Stimulated activated CD8-positive, alpha-beta memory T cell treated with anti-CD3 and anti-CD28 coated beads, Interleukin-4, amount 100 ng/mL, for 24 hours (primary cell): ENCODE measurements at regions not wholly inside any gene's neighbourhood (a gene's known extent, or its start where the extent isn't known, plus 50 kb on each side); places are given as distances from the start of the nearest gene placed in this dataset.
"Not testable (repeated sequence)": the region's sequence is repeated elsewhere in the genome, so short reads cannot be mapped to it uniquely, and the experiment has no call there.

Experiments used
- DNase-seq: peaks from one replicate; pipeline ENCODE4 v3.0.0-alpha.2; 2020; ENCODE audit warnings: low read depth

DNA sequence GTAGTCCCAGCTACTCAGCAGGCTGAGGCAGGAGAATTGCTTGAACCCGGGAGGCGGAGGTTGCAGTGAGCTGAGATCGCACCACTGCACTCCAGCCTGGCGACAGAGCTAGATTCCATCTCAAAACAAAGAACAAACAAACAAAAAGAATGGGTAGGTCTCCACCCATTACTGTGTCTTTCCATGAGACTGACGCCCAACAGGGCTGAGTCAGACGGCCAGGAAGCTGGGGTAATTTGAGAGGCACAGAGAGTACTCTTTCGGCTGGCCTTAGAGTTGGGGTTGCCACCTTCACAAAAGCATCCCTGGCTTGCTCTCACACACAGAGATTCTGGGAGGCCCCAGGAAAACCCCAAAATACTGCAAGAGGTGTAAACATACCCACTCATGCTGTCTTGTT lies 72.0 kb upstream of the DHRSX start:
- DNase-seq, result no peak

DNA sequence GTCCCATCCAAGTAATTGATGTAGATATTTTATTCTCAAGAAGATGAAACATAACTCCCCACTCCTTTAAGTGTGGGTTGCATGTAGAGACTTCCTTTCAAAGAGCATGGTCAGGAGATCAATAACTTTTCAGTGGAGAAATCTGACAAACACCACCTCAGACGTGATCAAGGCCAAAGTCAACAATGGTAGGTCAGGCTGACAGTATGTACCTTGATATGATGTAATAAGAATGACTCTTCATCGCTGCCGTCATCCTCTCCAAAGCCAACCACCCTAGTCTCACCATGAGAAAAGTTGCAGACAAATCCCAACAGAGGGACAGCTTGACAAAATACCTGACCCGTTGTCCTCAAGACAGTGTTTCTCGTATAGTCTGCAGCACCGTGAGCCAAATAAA lies 67.3 kb upstream of the DHRSX start:
- DNase-seq, result no peak

DNA sequence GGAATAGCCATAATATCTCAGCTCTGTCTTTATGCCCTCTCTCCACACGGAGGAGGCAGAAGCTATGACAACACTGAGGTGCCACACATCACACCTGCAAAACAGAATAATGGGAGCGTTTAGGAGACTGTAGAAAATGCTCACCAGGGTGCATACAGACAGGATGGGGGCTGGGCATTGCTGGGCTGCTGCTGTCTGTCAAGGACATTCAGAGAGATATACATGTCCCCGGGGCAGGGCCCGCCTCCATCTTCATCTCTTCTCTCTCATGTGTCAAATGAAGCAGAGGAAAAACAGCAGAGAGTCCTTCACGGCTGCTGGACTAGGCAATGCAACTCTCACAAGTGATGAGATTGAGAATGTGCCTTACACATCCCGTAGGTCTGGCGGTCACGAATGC lies 65.3 kb upstream of the DHRSX start:
- no peak for DNase-seq

DNA sequence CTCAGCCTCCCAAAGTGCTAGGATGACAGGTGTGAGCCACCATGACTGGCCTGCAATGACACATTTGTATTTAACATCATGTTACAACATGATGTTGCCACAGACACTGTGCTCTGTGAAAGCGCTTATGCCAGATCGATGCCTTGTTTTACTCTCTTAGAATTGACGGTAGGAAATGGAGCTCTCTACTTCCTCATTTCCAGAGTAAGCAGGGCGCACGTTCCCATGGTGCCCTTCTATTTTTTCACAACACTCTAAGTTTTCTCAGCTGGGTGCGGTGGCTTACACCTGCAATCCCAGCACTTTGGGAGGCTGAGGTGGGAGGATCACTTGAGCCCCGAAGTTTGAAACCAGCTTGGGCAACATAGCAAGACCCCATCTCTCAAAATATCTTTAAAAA lies 60.7 kb upstream of the DHRSX start:
- no peak for DNase-seq

DNA sequence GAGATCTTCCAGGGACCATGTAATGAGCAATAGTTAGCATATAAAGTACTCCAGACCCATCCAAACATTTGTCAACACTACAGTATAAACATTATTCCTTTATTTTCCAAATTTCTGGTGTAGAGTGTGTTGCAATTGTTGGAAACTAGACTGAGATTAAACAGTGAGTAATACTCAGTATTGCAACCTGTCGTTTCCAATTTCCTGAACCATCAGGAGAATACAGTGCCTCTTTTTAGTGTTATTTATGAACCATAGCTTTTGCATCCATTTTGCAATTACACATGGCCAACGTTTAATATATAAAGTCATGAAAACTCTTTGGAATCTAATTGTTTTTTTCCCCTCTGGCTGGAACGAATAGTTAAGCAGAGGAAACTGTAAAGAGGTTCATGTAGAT lies 58.3 kb upstream of the DHRSX start:
- DNase-seq, result no peak

DNA sequence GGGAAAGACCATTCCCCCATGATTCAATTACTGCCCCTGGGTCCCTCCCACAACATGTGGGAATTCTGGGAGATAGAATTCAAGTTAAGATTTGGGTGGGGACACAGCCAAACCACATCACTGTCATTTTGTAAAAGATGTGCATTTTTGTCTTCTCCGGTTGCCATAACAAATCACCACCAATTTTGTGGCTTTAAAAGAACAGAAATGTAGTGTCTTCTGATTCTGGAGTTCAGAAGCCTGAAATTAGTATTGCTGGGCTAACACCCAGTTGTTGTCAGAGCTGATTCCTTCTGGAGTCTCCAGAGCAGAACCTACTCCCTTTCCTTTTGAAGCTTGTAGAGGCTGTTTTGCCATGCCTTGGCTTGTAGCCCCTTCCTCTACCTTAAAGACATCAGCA lies 54.1 kb upstream of the DHRSX start:
- DNase-seq, result no peak

DNA sequence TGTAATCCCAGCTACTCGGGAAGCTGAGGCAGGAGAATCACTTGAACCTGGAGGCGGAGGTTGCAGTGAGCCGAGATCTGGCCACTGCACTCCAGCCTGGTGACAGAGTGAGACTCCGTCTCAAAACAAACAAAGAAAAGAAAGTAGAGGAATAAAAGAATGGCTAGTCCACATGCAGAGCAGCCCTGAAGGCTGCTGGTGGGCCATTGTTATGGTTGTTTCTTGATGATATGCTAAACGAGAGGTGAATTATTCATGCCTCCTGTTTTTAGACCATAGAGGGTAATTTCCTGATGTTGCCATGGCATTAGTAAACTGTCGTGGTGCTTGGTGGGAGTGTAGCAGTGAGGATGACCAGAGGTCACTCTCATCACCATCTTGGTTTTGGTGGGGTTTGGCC lies 53.3 kb upstream of the DHRSX start:
- not testable (repeated sequence) for DNase-seq

DNA sequence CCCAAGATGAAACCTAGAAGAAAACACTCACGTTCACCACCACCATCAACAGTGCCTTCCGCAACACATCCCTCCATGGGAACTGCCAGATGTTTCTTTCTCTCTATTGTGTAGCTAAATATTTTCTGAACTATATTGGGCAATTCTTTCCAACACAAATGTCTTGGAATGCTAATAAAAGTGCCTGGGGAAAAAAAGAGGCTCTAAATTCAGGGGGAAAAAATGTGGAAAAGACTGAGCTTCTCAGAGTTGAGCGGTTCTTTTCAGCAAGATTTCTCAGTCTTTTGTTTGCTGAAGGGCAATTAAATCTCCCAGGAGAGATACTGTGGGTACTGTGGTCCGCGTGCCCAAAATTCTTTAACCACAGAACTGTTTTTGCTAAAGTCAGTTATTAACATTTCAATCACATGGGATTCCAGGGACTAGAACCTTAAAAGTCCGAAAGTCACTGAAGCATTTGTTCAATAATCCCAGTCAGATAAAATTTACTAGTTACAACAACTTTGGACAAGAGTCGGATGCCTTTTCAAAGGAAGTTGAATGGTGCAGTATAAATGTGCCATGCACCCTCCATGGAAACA lies 51.9 kb upstream of the DHRSX start:
- no peak for DNase-seq

DNA sequence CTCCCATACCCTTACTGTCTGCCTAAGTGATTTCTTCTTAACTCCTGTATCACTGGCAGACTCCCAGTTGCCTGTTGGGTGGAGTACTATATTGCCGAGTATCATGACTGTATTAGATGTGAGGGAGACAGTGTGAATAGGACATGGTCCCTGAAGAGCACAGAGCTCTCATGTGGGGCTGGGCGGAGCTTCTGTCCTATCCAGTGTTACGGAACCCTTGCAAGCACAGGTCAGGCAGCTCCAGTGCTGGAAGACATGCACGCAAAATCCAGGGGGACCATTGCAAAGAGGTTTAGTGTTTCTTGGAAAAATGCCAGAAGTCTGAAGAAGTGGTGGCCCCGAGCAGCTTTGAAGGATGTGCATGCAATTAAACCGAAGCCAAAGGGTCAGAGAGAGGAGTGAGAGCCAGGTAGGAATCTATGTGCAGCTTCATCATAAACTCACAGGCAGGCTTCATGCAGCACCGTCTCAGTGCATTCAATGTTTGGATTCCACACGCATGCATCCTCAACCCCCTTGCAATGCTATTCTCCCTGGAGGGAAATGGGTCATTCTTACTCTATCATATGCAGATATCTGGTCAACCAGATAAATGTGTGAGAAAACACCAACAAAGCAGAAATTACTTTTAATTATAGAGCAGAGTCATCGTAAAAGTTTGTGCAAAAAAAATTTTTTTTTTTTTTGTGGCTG lies 49.7 kb upstream of the DHRSX start:
- DNase-seq, result no peak
